ENCODE measurements at regions not wholly inside any gene's neighbourhood (a gene's known extent, or its start where the extent isn't known, plus 50 kb on each side); places are given as distances from the start of the nearest gene placed in this dataset.

GRCh38 chr6:76818451-76818850 lies 644.8 kb downstream of the HTR1B start:
- no TSS peak for BruUV-seq (replicated peaks)
- ChIA-PET CTCF (ENCODE audit: low intra/inter-chr PET ratio, low total read pairs) (no interaction called here), POLR2A (no interaction called here)
- H3K4me1 ChIP-seq (ENCODE audit: insufficient read depth, low read length) = no peaks in the 10 kb centered on the region
- peaks cover 8% of the 10 kb centered on the region; the same call in 1 of the 2 replicates for H3K9me3 ChIP-seq (ENCODE audit: low read length)
- H3K4me2 ChIP-seq (ENCODE audit: low read depth, low read length) = no peak overlapping the region
- H3K9ac ChIP-seq (ENCODE audit: insufficient read depth, low read depth, low read length) = no peak overlapping the region
- H3K27ac ChIP-seq (ENCODE audit: extremely low read length, insufficient read depth, low read length) = no peak overlapping the region
- no peaks in the 10 kb centered on the region for H3K79me2 ChIP-seq (ENCODE audit: insufficient read depth, low read length)
- no peaks in the 10 kb centered on the region for H3K36me3 ChIP-seq (replicated peaks in 1 of 2; ENCODE audit: control insufficient read depth in 1 of 2, insufficient read depth in 2 of 2, low read length in 2 of 2)
- H4K20me1 ChIP-seq (ENCODE audit: insufficient read depth, low read length) = no peaks in the 10 kb centered on the region
- intact Hi-C loops (cut with micrococcal nuclease; ENCODE audit: unreplicated experiment) (no loop called here), in situ Hi-C loops (cut with HindIII; ENCODE audit: extremely low pct_ligation_motif_present, low pct_unique_long_range_greater_than_20kb) (no loop called here)
- TF ChIP-seq TCF7L2 (IDR thresholded peaks at IDR 0.05; ENCODE audit: low read depth, low read length) (no peak), ZNF557 (CRISPR knock-in tag; IDR thresholded peaks at IDR 0.05) (no peak), IKZF5 (CRISPR knock-in tag; IDR thresholded peaks at IDR 0.05) (no peak), HOXD1 (CRISPR knock-in tag; IDR thresholded peaks at IDR 0.05) (no peak), SMARCC2 (IDR thresholded peaks at IDR 0.05) (no peak), HOMEZ (CRISPR knock-in tag; IDR thresholded peaks at IDR 0.05; ENCODE audit: low read depth) (no peak), ZNF180 (CRISPR knock-in tag; IDR thresholded peaks at IDR 0.05; ENCODE audit: borderline replicate concordance, low read depth) (no peak), ZNF234 (CRISPR knock-in tag; conservative IDR thresholded peaks at IDR 0.05) (no peak), SSRP1 (CRISPR knock-in tag; IDR thresholded peaks at IDR 0.05) (no peak), ZNF296 (CRISPR knock-in tag; conservative IDR thresholded peaks at IDR 0.05) (no peak), ARNT (IDR thresholded peaks at IDR 0.05) (no peak), GATAD2A (CRISPR knock-in tag; IDR thresholded peaks at IDR 0.05) (no peak), ZNF276 (CRISPR knock-in tag; IDR thresholded peaks at IDR 0.05; ENCODE audit: low read depth) (no peak), ZSCAN20 (CRISPR knock-in tag; IDR thresholded peaks at IDR 0.05; ENCODE audit: borderline replicate concordance) (no peak), SRSF1 (optimal IDR thresholded peaks at IDR 0.05; ENCODE audit: low read depth, low read length) (no peak), HES4 (CRISPR knock-in tag; IDR thresholded peaks at IDR 0.05; ENCODE audit: borderline replicate concordance) (no peak), PRDM10 (CRISPR knock-in tag; IDR thresholded peaks at IDR 0.05; ENCODE audit: low read depth) (no peak), POGZ (CRISPR knock-in tag; IDR thresholded peaks at IDR 0.05) (no peak)
- FAIRE-seq (no peak), DNase-seq (ENCODE audit: low spot score) (no peak), ATAC-seq (no peak)
- no peak overlapping the region for H2AFZ ChIP-seq (ENCODE audit: low read length)
- H3K4me3 ChIP-seq (replicated peaks in 1 of 3; ENCODE audit: insufficient read depth in 1 of 3, low read depth in 2 of 3, low read length in 3 of 3) = no peak overlapping the region
- no CpG with 5 or more reads among the region's 4 CpGs for WGBS (ENCODE audit: low lambda C conversion rate)
- H3K27me3 ChIP-seq (ENCODE audit: control insufficient read depth in 1 of 2, insufficient read depth in 2 of 2, low read length in 2 of 2) = no peaks in the 10 kb centered on the region

Data from HepG2 (cell line).